ENCODE measurements at regions not wholly inside any gene's neighbourhood (a gene's known extent, or its start where the extent isn't known, plus 50 kb on each side); places are given as distances from the start of the nearest gene placed in this dataset.

- Histone ChIP-seq H3K4me3 (ENCODE audit: low read length, poor library complexity, severe bottlenecking) (no peak overlapping the region), H3K79me2 (ENCODE audit: insufficient read depth, low read length) (no peaks in the 10 kb centered on the region), H2AFZ (ENCODE audit: low read length) (no peak overlapping the region), H3K4me1 (ENCODE audit: insufficient read depth, low read length, poor library complexity, severe bottlenecking) (no peaks in the 10 kb centered on the region), H4K20me1 (ENCODE audit: insufficient read depth, low read length, poor library complexity, severe bottlenecking) (no peaks in the 10 kb centered on the region), H3K9me3 (ENCODE audit: insufficient read depth, low read depth, low read length) (no peaks in the 10 kb centered on the region; the same call in 1 of the 2 replicates), H3K27me3 (ENCODE audit: insufficient read depth, low read length, poor library complexity, severe bottlenecking) (no peaks in the 10 kb centered on the region), H3K36me3 (ENCODE audit: insufficient read depth, low read length) (no peaks in the 10 kb centered on the region), H3K9me2 (replicated peaks; ENCODE audit: low read depth, low read length) (no peaks in the 10 kb centered on the region), H3K4me2 (ENCODE audit: low read depth, low read length, poor library complexity, severe bottlenecking) (no peak overlapping the region), H3F3A (ENCODE audit: low read depth) (no peaks in the 10 kb centered on the region), H3K9ac (ENCODE audit: low read depth, low read length, poor library complexity, severe bottlenecking) (no peak overlapping the region)
- TF ChIP-seq CTCF (conservative IDR thresholded peaks at IDR 0.05; ENCODE audit: low read length) = no peak
- no peak for TF ChIP-seq EZH2phosphoT487 (IDR thresholded peaks at IDR 0.05; ENCODE audit: borderline replicate concordance)
Observed at GRCh38 chr3:146313031-146313745, 62.3 kb upstream of the PLSCR4 start.

GRCh38 chr3:146308682-146309081 is 57.8 kb upstream of the PLSCR4 start:
- no peak overlapping the region for H3K4me2 ChIP-seq (ENCODE audit: low read depth, low read length, poor library complexity, severe bottlenecking)
- no peaks in the 10 kb centered on the region for H3K79me2 ChIP-seq (ENCODE audit: insufficient read depth, low read length)
- H3F3A ChIP-seq (ENCODE audit: low read depth) = no peaks in the 10 kb centered on the region
- H3K9ac ChIP-seq (ENCODE audit: low read depth, low read length, poor library complexity, severe bottlenecking) = no peak overlapping the region
- no peaks in the 10 kb centered on the region for H3K9me2 ChIP-seq (replicated peaks; ENCODE audit: low read depth, low read length)
- no peaks in the 10 kb centered on the region; the same call in 1 of the 2 replicates for H3K9me3 ChIP-seq (ENCODE audit: insufficient read depth, low read depth, low read length)
- no peak overlapping the region for H3K4me3 ChIP-seq (ENCODE audit: low read length, poor library complexity, severe bottlenecking)
- no peak overlapping the region for H2AFZ ChIP-seq (ENCODE audit: low read length)
- no peaks in the 10 kb centered on the region for H3K36me3 ChIP-seq (ENCODE audit: insufficient read depth, low read length)
- no peaks in the 10 kb centered on the region for H3K27me3 ChIP-seq (ENCODE audit: insufficient read depth, low read length, poor library complexity, severe bottlenecking)
- H3K4me1 ChIP-seq (ENCODE audit: insufficient read depth, low read length, poor library complexity, severe bottlenecking) = no peaks in the 10 kb centered on the region
- H4K20me1 ChIP-seq (ENCODE audit: insufficient read depth, low read length, poor library complexity, severe bottlenecking) = no peaks in the 10 kb centered on the region
- TF ChIP-seq EZH2phosphoT487 (IDR thresholded peaks at IDR 0.05; ENCODE audit: borderline replicate concordance) (no peak), CTCF (conservative IDR thresholded peaks at IDR 0.05; ENCODE audit: low read length) (no peak)

GRCh38 chr3:146308222-146308621 is 57.3 kb upstream of the PLSCR4 start:
- TF ChIP-seq CTCF (conservative IDR thresholded peaks at IDR 0.05; ENCODE audit: low read length) (no peak), EZH2phosphoT487 (IDR thresholded peaks at IDR 0.05; ENCODE audit: borderline replicate concordance) (no peak)
- Histone ChIP-seq H4K20me1 (ENCODE audit: insufficient read depth, low read length, poor library complexity, severe bottlenecking) (no peaks in the 10 kb centered on the region), H3K79me2 (ENCODE audit: insufficient read depth, low read length) (no peaks in the 10 kb centered on the region), H3K4me1 (ENCODE audit: insufficient read depth, low read length, poor library complexity, severe bottlenecking) (no peaks in the 10 kb centered on the region), H3K4me2 (ENCODE audit: low read depth, low read length, poor library complexity, severe bottlenecking) (no peak overlapping the region), H3K27me3 (ENCODE audit: insufficient read depth, low read length, poor library complexity, severe bottlenecking) (no peaks in the 10 kb centered on the region), H3K9ac (ENCODE audit: low read depth, low read length, poor library complexity, severe bottlenecking) (no peak overlapping the region), H3K4me3 (ENCODE audit: low read length, poor library complexity, severe bottlenecking) (no peak overlapping the region), H2AFZ (ENCODE audit: low read length) (no peak overlapping the region), H3K36me3 (ENCODE audit: insufficient read depth, low read length) (no peaks in the 10 kb centered on the region), H3K9me2 (replicated peaks; ENCODE audit: low read depth, low read length) (no peaks in the 10 kb centered on the region), H3F3A (ENCODE audit: low read depth) (no peaks in the 10 kb centered on the region), H3K9me3 (ENCODE audit: insufficient read depth, low read depth, low read length) (no peaks in the 10 kb centered on the region; the same call in 1 of the 2 replicates)
